Epithelial cell of prostate (primary cell): ENCODE measurements at regions not wholly inside any gene's neighbourhood (a gene's known extent, or its start where the extent isn't known, plus 50 kb on each side); places are given as distances from the start of the nearest gene placed in this dataset.
A peak's percentile ranks its signal among the peaks of the same experiment; 100 is the strongest.
"Not testable (repeated sequence)": the region's sequence is repeated elsewhere in the genome, so short reads cannot be mapped to it uniquely, and the experiment has no call there.

ENCODE experiments used
- DNase-seq: peaks from one replicate; pipeline ENCODE4 v3.0.0-alpha.2; 2011; ENCODE audit warnings: low read depth, low spot score
- H3K27ac ChIP-seq: fragments of 450-650 bp; 2 replicates; pipeline ENCODE4 v1.5.1; 2017; ENCODE audit warnings: mild to moderate bottlenecking

GRCh38 chr1:207241164-207241934, 80.1 kb upstream of the CD55 start:
- peak overlapping the region; percentile 75 for H3K27ac ChIP-seq
- DNase-seq = no peak

GRCh38 chr1:207243442-207244408, 77.8 kb upstream of the CD55 start:
- H3K27ac ChIP-seq = no peak overlapping the region

GRCh38 chr1:207244409-207244801, 77.1 kb upstream of the CD55 start:
- DNase-seq = no peak

More at GRCh38 chr1:207243442-207244408, 77.8 kb upstream of the CD55 start:
- DNase-seq = no peak

GRCh38 chr1:207245124-207245523, 76.4 kb upstream of the CD55 start:
- no peak overlapping the region for H3K27ac ChIP-seq
- no peak for DNase-seq

More at GRCh38 chr1:207244409-207244801, 77.1 kb upstream of the CD55 start:
- no peak overlapping the region for H3K27ac ChIP-seq

- peak; percentile 16 for DNase-seq
- H3K27ac ChIP-seq = no peak overlapping the region
These were observed 72.8 kb upstream of the CD55 start for GRCh38 chr1:207248544-207249198.

- no peak for DNase-seq
- no peak overlapping the region for H3K27ac ChIP-seq
These were observed 71.0 kb upstream of the CD55 start for GRCh38 chr1:207250431-207250830.

GRCh38 chr1:207251066-207251465, 70.4 kb upstream of the CD55 start:
- H3K27ac ChIP-seq = no peak overlapping the region
- DNase-seq = no peak

- no peak for DNase-seq
- H3K27ac ChIP-seq = no peak overlapping the region
These were observed 64.6 kb upstream of the CD55 start for GRCh38 chr1:207256869-207257268.

- H3K27ac ChIP-seq = no peak overlapping the region
- no peak for DNase-seq
These were observed 62.1 kb upstream of the CD55 start for GRCh38 chr1:207259391-207259790.

GRCh38 chr1:207261971-207262370, 59.5 kb upstream of the CD55 start:
- DNase-seq = no peak
- H3K27ac ChIP-seq = no peak overlapping the region

- not testable (repeated sequence) for H3K27ac ChIP-seq, DNase-seq
These were observed 58.6 kb upstream of the CD55 start for GRCh38 chr1:207262891-207263290.

- no peak for DNase-seq
- no peak overlapping the region for H3K27ac ChIP-seq
These were observed 56.7 kb upstream of the CD55 start for GRCh38 chr1:207264663-207265252.

GRCh38 chr1:207268337-207268736, 53.1 kb upstream of the CD55 start:
- no peak overlapping the region for H3K27ac ChIP-seq
- no peak for DNase-seq

- H3K27ac ChIP-seq = no peak overlapping the region
- DNase-seq = no peak
These were observed 52.5 kb upstream of the CD55 start for GRCh38 chr1:207268753-207269511.
